Endothelial cell of umbilical vein (primary cell): ENCODE measurements at regions not wholly inside any gene's neighbourhood (a gene's known extent, or its start where the extent isn't known, plus 50 kb on each side); places are given as distances from the start of the nearest gene placed in this dataset.

ENCODE experiments used
- BruUV-seq: library from RNA; stranded (reverse); fragments of 400-500 nt; replicated peaks from 2 replicates; lab custom pipeline; 2021; lab: Mats Ljungman, UMichigan
- CTCF ChIA-PET: fragments of 300-600, 350-600 bp; sonication (Branson Sonifier 250); formaldehyde crosslinking; loops from one replicate; lab custom pipeline; 2021; ENCODE audit warnings: antibody characterized with exemption, inconsistent platforms; lab: Charles Lee
- POLR2A ChIA-PET: fragments of 300-600, 350-600 bp; sonication (Branson Sonifier 250); formaldehyde crosslinking; loops from one replicate; lab custom pipeline; 2021; ENCODE audit warnings: antibody characterized with exemption, inconsistent platforms; lab: Charles Lee
- DNase-seq: peaks from one replicate; pipeline ENCODE4 v3.0.0-alpha.2; 2011; ENCODE audit warnings: low read depth, low spot score
- FAIRE-seq: peaks from 2 replicates; lab custom pipeline; 2011; peaks lifted over from hg19 to GRCh38; lab: Jason Lieb, UNC
- H2AFZ ChIP-seq: 2 replicates; pipeline ENCODE4 v1.6.0; 2012; ENCODE audit warnings: low read depth, low read length, control low read depth, inconsistent platforms
- H3K27ac ChIP-seq: 2 replicates; pipeline ENCODE4 v1.5.1; 2011; ENCODE audit warnings: low read depth, mild to moderate bottlenecking, control low read depth, low read length, moderate library complexity; ENCODE audit not compliant: insufficient read depth
- H3K27me3 ChIP-seq, 2 experiments: 2 replicates each; pipeline versions ENCODE4 v1.6.0 to v1.6.1; 2011; ENCODE audit warnings: low read length in 2 of 2, mixed read lengths in 1 of 2; ENCODE audit not compliant: control insufficient read depth in 2 of 2, insufficient read depth in 2 of 2
- H3K36me3 ChIP-seq, 2 experiments: 2 replicates in 1 of 2; 3 replicates in 1 of 2; pipeline ENCODE4 v1.5.1; 2011; ENCODE audit warnings: low read length in 2 of 2, mild to moderate bottlenecking in 1 of 2, moderate library complexity in 1 of 2; ENCODE audit not compliant: control insufficient read depth in 2 of 2, insufficient read depth in 2 of 2; ENCODE audit errors: extremely low read depth in 1 of 2
- H3K4me1 ChIP-seq: 3 replicates; pipeline ENCODE4 v1.5.1; 2011; ENCODE audit warnings: mild to moderate bottlenecking, low read length; ENCODE audit not compliant: control insufficient read depth, insufficient read depth; ENCODE audit errors: extremely low read depth
- H3K4me2 ChIP-seq: 2 replicates; pipeline ENCODE4 v1.6.1; 2011; ENCODE audit warnings: low read length, control low read depth, mixed read lengths; ENCODE audit not compliant: insufficient read depth
- H3K4me3 ChIP-seq, 3 experiments: fragments of 200-600 bp in 1 of 3; sonication (generic), shearing (Covaris generic) in 1 of 3; replicated peaks in 1 of 3; 2 replicates each; pipeline ENCODE4 v1.5.1; 2011 to 2016; ENCODE audit warnings: control low read depth in 3 of 3, low read length in 3 of 3, mild to moderate bottlenecking in 2 of 3, inconsistent platforms in 1 of 3, low read depth in 1 of 3, moderate library complexity in 1 of 3; ENCODE audit not compliant: insufficient read depth in 1 of 3
- H3K79me2 ChIP-seq: 2 replicates; pipeline ENCODE4 v1.6.0; 2012; ENCODE audit warnings: low read length, inconsistent platforms; ENCODE audit not compliant: control insufficient read depth, insufficient read depth
- H3K9ac ChIP-seq: replicated peaks from 2 replicates; pipeline ENCODE3; 2011; ENCODE audit warnings: low read length, control low read depth; ENCODE audit not compliant: insufficient read depth; ENCODE audit errors: extremely low read depth
- H3K9me1 ChIP-seq: replicated peaks from 3 replicates; pipeline ENCODE4 v1.6.0; 2011; ENCODE audit warnings: mild to moderate bottlenecking, low read length; ENCODE audit not compliant: control insufficient read depth, insufficient read depth; ENCODE audit errors: extremely low read depth
- H3K9me3 ChIP-seq: replicated peaks from 2 replicates; pipeline ENCODE4 v1.5.1; 2012; ENCODE audit warnings: low read length, inconsistent platforms; ENCODE audit not compliant: control insufficient read depth, insufficient read depth
- H4K20me1 ChIP-seq: replicated peaks from 2 replicates; pipeline ENCODE3; 2011; ENCODE audit warnings: mild to moderate bottlenecking, low read length; ENCODE audit not compliant: control insufficient read depth, insufficient read depth; ENCODE audit errors: extremely low read depth
- CTCF ChIP-seq, 2 donors: IDR thresholded peaks; 1 replicate in 1 of 2; 2 replicates in 1 of 2; pipeline ENCODE4 v1.5.1; 2011; ENCODE audit warnings: low read length in 2 of 2, mild to moderate bottlenecking in 2 of 2, moderate library complexity in 2 of 2, control low read depth in 1 of 2, inconsistent platforms in 1 of 2, low read depth in 1 of 2; ENCODE audit not compliant: insufficient read depth in 1 of 2; ENCODE audit errors: extremely low read depth in 1 of 2
- EZH2 ChIP-seq: IDR thresholded peaks from 2 replicates; pipeline ENCODE4 v1.6.1; 2012; ENCODE audit warnings: borderline replicate concordance, low read depth, mild to moderate bottlenecking, moderate library complexity, low read length, inconsistent platforms; ENCODE audit not compliant: severe bottlenecking
- FOS ChIP-seq: IDR thresholded peaks from 2 replicates; pipeline ENCODE4 v1.6.1; 2011; ENCODE audit warnings: mild to moderate bottlenecking, low read length, moderate library complexity, borderline replicate concordance; ENCODE audit not compliant: insufficient read depth
- GATA2 ChIP-seq: IDR thresholded peaks from 2 replicates; pipeline ENCODE4 v1.7.0; 2011; ENCODE audit warnings: low read depth, mild to moderate bottlenecking, moderate library complexity, mixed read lengths, low read length; ENCODE audit not compliant: insufficient read length, insufficient read depth
- JUN ChIP-seq: IDR thresholded peaks from 2 replicates; pipeline ENCODE4 v1.6.1; 2011; ENCODE audit warnings: borderline replicate concordance, low read depth; ENCODE audit not compliant: insufficient read length, insufficient read depth
- MAX ChIP-seq: IDR thresholded peaks from 2 replicates; pipeline ENCODE4 v1.6.1; 2011; ENCODE audit not compliant: insufficient read depth, insufficient read length
- MYC ChIP-seq: IDR thresholded peaks from one replicate; pipeline ENCODE4 v1.6.1; 2011; ENCODE audit warnings: mild to moderate bottlenecking, low read depth, low read length
- POLR2A ChIP-seq: IDR thresholded peaks from 2 replicates; pipeline ENCODE4 v1.6.1; 2012; ENCODE audit warnings: low read depth, mild to moderate bottlenecking, control low read depth, low read length
- POLR2AphosphoS5 ChIP-seq: IDR thresholded peaks from 2 replicates; pipeline ENCODE4 v1.6.1; 2012; ENCODE audit warnings: low read depth, mild to moderate bottlenecking, control low read depth, low read length, moderate library complexity; ENCODE audit not compliant: insufficient read depth
- dilution Hi-C: fragments of 300-500 bp; cut with MboI; formaldehyde crosslinking; loops from one replicate; pipeline ENCODE4 v1.15.0; 2019; ENCODE audit warnings: low sequenced_read_pairs; ENCODE audit not compliant: extremely low pct_ligation_motif_present
- intact Hi-C: fragments of 100-400 bp; cut with micrococcal nuclease; formaldehyde crosslinking; loops from one replicate; pipeline ENCODE4 v1.10.0; 2022

- Histone ChIP-seq H4K20me1 (no peaks in the 10 kb centered on the region), H3K4me2 (no peak overlapping the region), H3K4me1 (no peaks in the 10 kb centered on the region), H3K9me3 (no peaks in the 10 kb centered on the region), H3K27me3 (no peaks in the 10 kb centered on the region), H2AFZ (no peak overlapping the region), H3K9ac (no peak overlapping the region), H3K27ac (no peak overlapping the region), H3K9me1 (no peaks in the 10 kb centered on the region), H3K79me2 (no peaks in the 10 kb centered on the region), H3K4me3 (no peak overlapping the region), H3K36me3 (no peaks in the 10 kb centered on the region)
- CTCF ChIA-PET, result no interaction called here
- dilution Hi-C loops (no loop called here), intact Hi-C loops (no loop called here)
- no peak for DNase-seq
- no peak for FAIRE-seq
- BruUV-seq, result no TSS peak
- TF ChIP-seq FOS (no peak), EZH2 (no peak), JUN (no peak), POLR2A (no peak), POLR2AphosphoS5 (no peak), MYC (no peak), MAX (no peak), GATA2 (no peak), CTCF (IDR thresholded peaks at IDR 0.05; ENCODE audit: extremely low read depth in 1 of 2, insufficient read depth in 1 of 2, low read depth in 1 of 2, low read length in 2 of 2) (no peak)
- POLR2A ChIA-PET, result no interaction called here
Observed at GRCh38 chr20:11136691-11137090, 462.9 kb upstream of the JAG1 start.
